ENCODE measurements at regions not wholly inside any gene's neighbourhood (a gene's known extent, or its start where the extent isn't known, plus 50 kb on each side); places are given as distances from the start of the nearest gene placed in this dataset.
"Not testable (repeated sequence)": the region's sequence is repeated elsewhere in the genome, so short reads cannot be mapped to it uniquely, and the experiment has no call there.

DNA sequence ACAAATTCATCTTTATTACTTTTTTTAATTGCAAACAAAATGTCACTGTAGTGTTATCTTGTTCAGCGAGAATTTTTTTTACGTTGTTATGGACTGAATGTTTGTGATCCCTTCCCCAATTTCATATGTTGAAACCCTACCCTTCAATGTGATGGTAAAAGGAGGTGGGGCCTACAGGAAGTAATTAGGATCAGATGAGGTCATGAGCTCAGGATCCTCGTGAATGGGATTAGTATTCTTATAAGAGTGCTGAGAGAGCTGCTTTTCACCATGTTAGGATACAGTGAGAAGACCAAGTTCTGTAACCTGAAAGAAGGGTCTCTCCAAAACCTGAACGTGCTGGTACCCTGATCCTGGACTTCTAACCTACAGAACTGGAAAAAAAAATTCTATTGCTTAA is 646.0 kb upstream of the TMPRSS15 start:
- ChIA-PET CTCF (no interaction called here), POLR2A (no interaction called here)

GRCh38 chr21:19065164-19065563 is 661.6 kb upstream of the TMPRSS15 start:
- no peak overlapping the region for H3K4me3 ChIP-seq (ENCODE audit: low read depth, low read length)
- H3K9me3 ChIP-seq (ENCODE audit: control insufficient read depth, insufficient read depth, low read length): peaks cover 8% of the 10 kb centered on the region
- H3K27ac ChIP-seq (ENCODE audit: low read depth, low read length): no peak overlapping the region
- ChIA-PET CTCF (no interaction called here), POLR2A (no interaction called here)
- DNase-seq (ENCODE audit: low read depth, low spot score): no peak
- H3K27me3 ChIP-seq (ENCODE audit: control insufficient read depth, insufficient read depth, low read length): no peaks in the 10 kb centered on the region
- no peak for TF ChIP-seq CTCF (IDR thresholded peaks at IDR 0.05; ENCODE audit: low read depth, low read length)

More for the DNA sequence above, 646.0 kb upstream of the TMPRSS15 start:
- no peak for DNase-seq (ENCODE audit: low read depth, low spot score)
- Histone ChIP-seq H3K9me3 (ENCODE audit: control insufficient read depth, insufficient read depth, low read length) (peaks cover 5% of the 10 kb centered on the region; the same call in 1 of the 2 replicates), H3K27ac (ENCODE audit: low read depth, low read length) (no peak overlapping the region), H3K27me3 (ENCODE audit: control insufficient read depth, insufficient read depth, low read length) (no peaks in the 10 kb centered on the region), H3K4me3 (ENCODE audit: low read depth, low read length) (no peak overlapping the region)
- no peak for TF ChIP-seq CTCF (IDR thresholded peaks at IDR 0.05; ENCODE audit: low read depth, low read length)

DNA sequence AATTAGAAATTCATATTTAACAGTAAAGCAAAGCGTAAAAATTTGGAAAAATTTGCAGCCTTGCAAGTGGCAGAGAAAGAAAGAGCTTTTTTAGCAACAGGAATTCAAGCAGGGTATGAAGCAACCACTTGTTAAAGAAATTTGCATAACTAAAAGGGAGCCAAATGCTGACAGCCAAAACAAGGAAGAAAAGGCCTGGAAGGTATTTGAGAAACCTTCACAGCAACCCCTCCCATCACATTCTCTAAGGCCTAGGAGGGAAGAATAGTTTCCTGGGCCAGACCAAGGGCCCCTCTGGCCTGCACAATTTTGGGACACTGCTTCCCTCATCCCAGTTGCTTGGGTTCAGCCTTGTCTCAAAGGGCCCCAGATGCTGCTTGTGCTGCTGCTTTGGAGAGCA is 672.4 kb upstream of the TMPRSS15 start:
- no peak overlapping the region for H3K4me3 ChIP-seq (ENCODE audit: low read depth, low read length)
- ChIA-PET CTCF (no interaction called here), POLR2A (no interaction called here)
- no peak for TF ChIP-seq CTCF (IDR thresholded peaks at IDR 0.05; ENCODE audit: low read depth, low read length)
- H3K27me3 ChIP-seq (ENCODE audit: control insufficient read depth, insufficient read depth, low read length): no peaks in the 10 kb centered on the region
- DNase-seq (ENCODE audit: low read depth, low spot score): no peak
- H3K9me3 ChIP-seq (ENCODE audit: control insufficient read depth, insufficient read depth, low read length): peaks cover 24% of the 10 kb centered on the region; the same call in 1 of the 2 replicates
- no peak overlapping the region for H3K27ac ChIP-seq (ENCODE audit: low read depth, low read length)

GRCh38 chr21:19109694-19110093 is 706.1 kb upstream of the TMPRSS15 start:
- Histone ChIP-seq H3K4me3 (ENCODE audit: low read depth, low read length) (no peak overlapping the region), H3K9me3 (ENCODE audit: control insufficient read depth, insufficient read depth, low read length) (peaks cover 7% of the 10 kb centered on the region; the same call in 1 of the 2 replicates), H3K27me3 (ENCODE audit: control insufficient read depth, insufficient read depth, low read length) (no peaks in the 10 kb centered on the region), H3K27ac (ENCODE audit: low read depth, low read length) (no peak overlapping the region)
- ChIA-PET POLR2A (no interaction called here), CTCF (no interaction called here)
- no peak for TF ChIP-seq CTCF (IDR thresholded peaks at IDR 0.05; ENCODE audit: low read depth, low read length)
- DNase-seq (ENCODE audit: low read depth, low spot score): no peak

GRCh38 chr21:19119259-19119658 is 715.7 kb upstream of the TMPRSS15 start:
- POLR2A ChIA-PET; H3K4me3 ChIP-seq (ENCODE audit: low read depth, low read length); H3K27me3 ChIP-seq (ENCODE audit: control insufficient read depth, insufficient read depth, low read length); DNase-seq (ENCODE audit: low read depth, low spot score); H3K27ac ChIP-seq (ENCODE audit: low read depth, low read length); CTCF ChIA-PET: not testable (repeated sequence)
- H3K9me3 ChIP-seq (ENCODE audit: control insufficient read depth, insufficient read depth, low read length): peaks cover 11% of the 10 kb centered on the region

DNA sequence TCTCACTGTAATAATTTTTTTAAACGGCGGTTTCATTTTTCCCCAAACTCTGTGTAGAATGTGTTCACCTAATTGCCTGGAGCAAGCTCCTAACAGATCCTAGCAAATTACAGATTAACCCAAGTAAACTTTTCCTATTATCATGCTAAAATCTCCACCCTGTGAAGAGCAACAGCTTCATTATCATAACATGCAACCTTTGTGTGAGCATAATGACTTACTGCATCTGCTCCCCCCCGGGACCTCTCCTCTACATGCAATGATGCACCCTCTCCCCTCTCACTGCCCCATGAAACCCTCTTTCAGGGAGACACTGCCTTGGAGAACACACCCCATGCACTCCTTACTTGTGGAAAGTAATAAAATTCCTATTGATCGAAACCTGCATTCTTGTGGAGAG is 717.0 kb upstream of the TMPRSS15 start:
- no peak overlapping the region for H3K4me3 ChIP-seq (ENCODE audit: low read depth, low read length)
- ChIA-PET CTCF (no interaction called here), POLR2A (no interaction called here)
- no peak for DNase-seq (ENCODE audit: low read depth, low spot score)
- no peak overlapping the region for H3K27ac ChIP-seq (ENCODE audit: low read depth, low read length)
- H3K9me3 ChIP-seq (ENCODE audit: control insufficient read depth, insufficient read depth, low read length): peaks cover 11% of the 10 kb centered on the region
- TF ChIP-seq CTCF (IDR thresholded peaks at IDR 0.05; ENCODE audit: low read depth, low read length): no peak
- H3K27me3 ChIP-seq (ENCODE audit: control insufficient read depth, insufficient read depth, low read length): no peaks in the 10 kb centered on the region

All from AG04450 (cell line).